B cell (primary cell): ENCODE measurements at regions not wholly inside any gene's neighbourhood (a gene's known extent, or its start where the extent isn't known, plus 50 kb on each side); places are given as distances from the start of the nearest gene placed in this dataset.
A peak's percentile ranks its signal among the peaks of the same experiment; 100 is the strongest.

Experiments
- ATAC-seq: fragments of 200-7000 bp; cut with Tn5 transposase; one replicate; pipeline ENCODE4 v1.10.0; 2021; ENCODE audit warnings: low read depth, mild to moderate bottlenecking, moderate number of reproducible peaks, moderate library complexity
- CTCF ChIA-PET: fragments of 350-600 bp; sonication (Branson Sonifier 250); formaldehyde crosslinking; loops from one replicate; lab custom pipeline; 2021; ENCODE audit warnings: antibody characterized with exemption, inconsistent platforms; lab: Charles Lee
- POLR2A ChIA-PET: fragments of 350-600 bp; sonication (Branson Sonifier 250); formaldehyde crosslinking; loops from one replicate; lab custom pipeline; 2021; ENCODE audit warnings: antibody characterized with exemption; lab: Charles Lee
- DNase-seq: peaks from one replicate; pipeline ENCODE4 v3.0.0; 2013
- H2AFZ ChIP-seq: 2 replicates; pipeline ENCODE4 v1.6.1; 2012; ENCODE audit warnings: mild to moderate bottlenecking, low read depth, low read length; ENCODE audit not compliant: insufficient read depth, poor library complexity, severe bottlenecking
- H3K27ac ChIP-seq, 2 donors: 1 replicate in 1 of 2; 2 replicates in 1 of 2; pipeline ENCODE4 v1.5.1; 2012 to 2013; ENCODE audit warnings: low read length in 2 of 2, mild to moderate bottlenecking in 2 of 2, moderate library complexity in 1 of 2
- H3K27me3 ChIP-seq, 4 experiments: fragments of 200-600 bp in 1 of 4; sonication (generic) in 1 of 4; replicated peaks in 1 of 4; 1 replicate in 2 of 4; 2 replicates in 2 of 4; pipeline versions ENCODE4 v1.6.1 to v1.7.0; 2013 to 2016; ENCODE audit warnings: low read length in 3 of 4, mild to moderate bottlenecking in 2 of 4, mixed read lengths in 1 of 4, moderate library complexity in 1 of 4; ENCODE audit not compliant: insufficient read depth in 4 of 4, control insufficient read depth in 3 of 4; ENCODE audit errors: control extremely low read depth in 1 of 4
- H3K36me3 ChIP-seq, 2 experiments: replicated peaks in 1 of 2; 1 replicate in 1 of 2; 2 replicates in 1 of 2; pipeline versions ENCODE4 v1.6.1 to v1.7.1; 2013; ENCODE audit warnings: low read length in 1 of 2; ENCODE audit not compliant: insufficient read depth in 2 of 2, control insufficient read depth in 1 of 2; ENCODE audit errors: control extremely low read depth in 1 of 2, extremely low read depth in 1 of 2
- H3K4me1 ChIP-seq, 2 donors: fragments of 200-600 bp in 1 of 2; sonication (generic) in 1 of 2; 1 replicate in 1 of 2; 2 replicates in 1 of 2; pipeline versions ENCODE4 v1.5.1 to v1.6.1; 2013 to 2017; ENCODE audit warnings: low read length in 2 of 2; ENCODE audit not compliant: control insufficient read depth in 2 of 2, insufficient read depth in 2 of 2
- H3K4me2 ChIP-seq: replicated peaks from 2 replicates; pipeline ENCODE3; 2012; ENCODE audit warnings: mild to moderate bottlenecking, low read depth, low read length; ENCODE audit not compliant: poor library complexity, severe bottlenecking
- H3K4me3 ChIP-seq, 5 experiments: fragments of 200-600 bp in 1 of 5; sonication (generic) in 1 of 5; 1 replicate in 3 of 5; 2 replicates in 2 of 5; pipeline versions ENCODE4 v1.5.1 to v1.7.0; 2011 to 2016; ENCODE audit warnings: low read length in 4 of 5, mild to moderate bottlenecking in 4 of 5, low read depth in 2 of 5, control low read depth in 1 of 5, moderate library complexity in 1 of 5; ENCODE audit not compliant: insufficient read depth in 1 of 5; ENCODE audit errors: control extremely low read depth in 1 of 5, extremely low read depth in 1 of 5
- H3K79me2 ChIP-seq: fragments of 200-600 bp; sonication (generic); one replicate; pipeline ENCODE4 v1.6.0; 2016; ENCODE audit warnings: low read length; ENCODE audit not compliant: control insufficient read depth, insufficient read depth
- H3K9ac ChIP-seq: fragments of 200-600 bp; sonication (generic); 2 replicates; pipeline ENCODE4 v1.6.1; 2017; ENCODE audit warnings: mild to moderate bottlenecking, low read length, moderate library complexity
- H3K9me3 ChIP-seq, 3 donors: one replicate each; pipeline versions ENCODE4 v1.6.1 to v1.7.1; 2013; ENCODE audit warnings: low read length in 2 of 3; ENCODE audit not compliant: control insufficient read depth in 2 of 3, insufficient read depth in 1 of 3; ENCODE audit errors: control extremely low read depth in 1 of 3
- H4K20me1 ChIP-seq: 2 replicates; pipeline ENCODE4 v1.6.0; 2012; ENCODE audit warnings: mild to moderate bottlenecking, low read length; ENCODE audit not compliant: insufficient read depth, control insufficient read depth, poor library complexity, severe bottlenecking
- H3K27ac Mint-ChIP-seq: one replicate; pipeline ENCODE4 v1.8.0; 2021; ENCODE audit warnings: mixed read lengths
- H3K27me3 Mint-ChIP-seq: one replicate; pipeline ENCODE4 v1.8.0; 2021; ENCODE audit warnings: mixed read lengths
- H3K4me1 Mint-ChIP-seq: one replicate; pipeline ENCODE4 v1.8.0; 2021; ENCODE audit warnings: mixed read lengths
- H3K4me3 Mint-ChIP-seq: one replicate; pipeline ENCODE4 v1.8.0; 2021; ENCODE audit warnings: mixed read lengths
- H3K9me3 Mint-ChIP-seq: one replicate; pipeline ENCODE4 v1.8.0; 2022; ENCODE audit warnings: mixed read lengths; ENCODE audit not compliant: insufficient read depth
- CTCF ChIP-seq: fragments of 200-600 bp; IDR thresholded peaks from one replicate; pipeline ENCODE4 v1.8.0; 2022; ENCODE audit warnings: antibody characterized with exemption, mild to moderate bottlenecking
- EZH2 ChIP-seq: IDR thresholded peaks from 2 replicates; pipeline ENCODE4 v1.6.1; 2012; ENCODE audit warnings: borderline replicate concordance, low read depth, mild to moderate bottlenecking, moderate library complexity, low read length; ENCODE audit not compliant: insufficient read depth, poor library complexity, severe bottlenecking
- WGBS: methylation state at CpG from one replicate; pipeline ENCODE4 v1.1.5; 2013; ENCODE audit warnings: missing lambda C conversion rate; ENCODE audit not compliant: insufficient coverage; 5-methylcytosine and 5-hydroxymethylcytosine counted together
- intact Hi-C: fragments of 100-400 bp; cut with micrococcal nuclease; formaldehyde crosslinking; loops from one replicate; pipeline ENCODE4 v1.10.0; 2022

- ATAC-seq (no peak), DNase-seq (no peak)
- ChIA-PET CTCF (no interaction called here), POLR2A (interaction anchor here (1.0 kb wide), 1 partner anchor 69 kb away, joined by 3 read pairs; no protein-coding TSS in a partner anchor)
- H3K27me3 ChIP-seq, result no peaks in the 10 kb centered on the region
- H3K9me3 ChIP-seq, result no peaks in the 10 kb centered on the region
- H3K4me1 ChIP-seq, result peaks cover 23 to 40% of the 10 kb centered on the region in 2 donors
- no peak for TF ChIP-seq EZH2
- no peak for TF ChIP-seq CTCF
- H3K4me1 Mint-ChIP-seq, result peaks cover 36% of the 10 kb centered on the region
- no peak overlapping the region for H3K4me3 ChIP-seq
- H3K4me3 Mint-ChIP-seq, result no peak overlapping the region
- H3K27me3 Mint-ChIP-seq, result no peaks in the 10 kb centered on the region
- H3K9ac ChIP-seq, result no peak overlapping the region
- no peak overlapping the region for H2AFZ ChIP-seq
- H3K27ac Mint-ChIP-seq, result no peak overlapping the region
- no peak overlapping the region for H3K4me2 ChIP-seq
- peaks cover 0 to 2% of the 10 kb centered on the region in 2 experiments for H3K36me3 ChIP-seq
- no peak overlapping the region for H3K27ac ChIP-seq
- peaks cover 72% of the 10 kb centered on the region for H3K79me2 ChIP-seq
- intact Hi-C loops, result no loop called here
- WGBS, result 95% methylated on average over 8 of the region's 10 CpGs
- H3K9me3 Mint-ChIP-seq, result no peaks in the 10 kb centered on the region
- no peaks in the 10 kb centered on the region for H4K20me1 ChIP-seq
These were observed 253.2 kb downstream of the SEC14L1 start for GRCh38 chr17:77393867-77394539.

GRCh38 chr17:77394540-77395295, 253.9 kb downstream of the SEC14L1 start:
- Histone ChIP-seq H2AFZ (no peak overlapping the region), H3K36me3 (peaks cover 0 to 2% of the 10 kb centered on the region in 2 experiments), H3K4me3 (no peak overlapping the region), H3K27me3 (no peaks in the 10 kb centered on the region), H3K4me1 (peaks cover 19 to 38% of the 10 kb centered on the region in 2 donors), H3K9me3 (no peaks in the 10 kb centered on the region), H3K79me2 (peaks cover 70% of the 10 kb centered on the region), H4K20me1 (no peaks in the 10 kb centered on the region), H3K4me2 (no peak overlapping the region), H3K9ac (no peak overlapping the region), H3K27ac (no peak overlapping the region)
- H3K27ac Mint-ChIP-seq, result peak overlapping the region; percentile 20
- ChIA-PET CTCF (no interaction called here), POLR2A (interaction anchor here (1.0 kb wide), 1 partner anchor 70 kb away, joined by 3 read pairs; no protein-coding TSS in a partner anchor)
- H3K4me1 Mint-ChIP-seq, result peaks cover 36% of the 10 kb centered on the region
- DNase-seq, result no peak
- no peak for ATAC-seq
- no peak overlapping the region for H3K4me3 Mint-ChIP-seq
- intact Hi-C loops, result no loop called here
- WGBS, result 88% methylated on average over 15 of the region's 15 CpGs
- H3K27me3 Mint-ChIP-seq, result no peaks in the 10 kb centered on the region
- TF ChIP-seq EZH2 (no peak), CTCF (no peak)
- no peaks in the 10 kb centered on the region for H3K9me3 Mint-ChIP-seq
